ENCODE measurements at regions not wholly inside any gene's neighbourhood (a gene's known extent, or its start where the extent isn't known, plus 50 kb on each side); places are given as distances from the start of the nearest gene placed in this dataset.
"Not testable (repeated sequence)": the region's sequence is repeated elsewhere in the genome, so short reads cannot be mapped to it uniquely, and the experiment has no call there.

- peaks cover 0 to 16% (median 0%) of the 10 kb centered on the region in 12 donors for H3K4me1 ChIP-seq
- DNase-seq (no peak), ATAC-seq (no peak)
- intact Hi-C loops (cut with DNase I): no loop called here
- no peaks in the 10 kb centered on the region for H3K27me3 ChIP-seq
- H3K9me3 ChIP-seq: no peaks in the 10 kb centered on the region
- TF ChIP-seq POLR2A (IDR thresholded peaks at IDR 0.05): no peak
- no peak for TF ChIP-seq CTCF (IDR thresholded peaks at IDR 0.05)
- no peak overlapping the region for H3K4me3 ChIP-seq
- peak overlapping the region in 3 of 12 donors; percentile 28 to 59 (median 48) for H3K27ac ChIP-seq
- no peaks in the 10 kb centered on the region for H3K36me3 ChIP-seq
- WGBS, 4 donors: 91 to 99% (median 93%) methylated on average over 5 of the region's 5 CpGs
These were observed 60.5 kb upstream of the HSPA9 start for GRCh38 chr5:138635708-138636107.

GRCh38 chr5:138635265-138635664 lies 60.1 kb upstream of the HSPA9 start:
- TF ChIP-seq POLR2A (IDR thresholded peaks at IDR 0.05): no peak
- peak in 1 of 12 donors; percentile 5 for TF ChIP-seq CTCF (IDR thresholded peaks at IDR 0.05)
- no peak for DNase-seq
- H3K27ac ChIP-seq: peak overlapping the region in 3 of 12 donors; percentile 28 to 59 (median 48)
- peak in 3 of 4 donors; percentile 10 to 47 (median 41) for ATAC-seq
- peaks cover 0 to 16% (median 0%) of the 10 kb centered on the region in 12 donors for H3K4me1 ChIP-seq
- H3K36me3 ChIP-seq: no peaks in the 10 kb centered on the region
- H3K27me3 ChIP-seq: no peaks in the 10 kb centered on the region
- 14 to 49% (median 33%) methylated on average over 3 of the region's 3 CpGs for WGBS, 4 donors
- no peaks in the 10 kb centered on the region for H3K9me3 ChIP-seq
- no peak overlapping the region for H3K4me3 ChIP-seq
- intact Hi-C loops (cut with DNase I): no loop called here

GRCh38 chr5:138634804-138635203 lies 59.6 kb upstream of the HSPA9 start:
- H3K9me3 ChIP-seq; H3K4me3 ChIP-seq; H3K36me3 ChIP-seq; DNase-seq; ATAC-seq; intact Hi-C loops (cut with DNase I); H3K27me3 ChIP-seq: not testable (repeated sequence)
- 72 to 78% (median 75%) methylated on average over 4 of the region's 4 CpGs for WGBS, 4 donors
- peaks cover 0 to 16% (median 0%) of the 10 kb centered on the region in 12 donors for H3K4me1 ChIP-seq
- peak overlapping the region in 3 of 12 donors; percentile 28 to 59 (median 48) for H3K27ac ChIP-seq

- intact Hi-C loops (cut with DNase I): no loop called here
- H3K27me3 ChIP-seq: no peaks in the 10 kb centered on the region
- WGBS, 4 donors: 46 to 51% (median 49%) methylated on average over 17 of the region's 17 CpGs
- DNase-seq (peak; percentile 59 to 74 (median 61)), ATAC-seq (peak; percentile 33 to 83 (median 76))
- no peaks in the 10 kb centered on the region for H3K36me3 ChIP-seq
- no peaks in the 10 kb centered on the region for H3K9me3 ChIP-seq
- H3K4me1 ChIP-seq: peaks cover 0 to 16% (median 0%) of the 10 kb centered on the region in 12 donors
- no peak overlapping the region for H3K4me3 ChIP-seq
- TF ChIP-seq CTCF (IDR thresholded peaks at IDR 0.05) (peak in 11 of 12 donors; percentile 19 to 54 (median 40)), POLR2A (IDR thresholded peaks at IDR 0.05) (no peak)
- no peak overlapping the region for H3K27ac ChIP-seq
These were observed 57.8 kb upstream of the HSPA9 start for GRCh38 chr5:138632900-138633489.
